Stomach (tissue), 4 donors: ENCODE measurements at regions not wholly inside any gene's neighbourhood (a gene's known extent, or its start where the extent isn't known, plus 50 kb on each side); places are given as distances from the start of the nearest gene placed in this dataset.

Experiments used
- CTCF ChIP-seq, 7 experiments: fragments of 450-650 bp in 4 of 7; fragments of 200-600 bp in 3 of 7; sonication (generic) in 3 of 7; IDR thresholded peaks; one replicate each; pipeline ENCODE4 v1.5.1; 2016 to 2019; ENCODE audit warnings: antibody characterized with exemption in 7 of 7, control low read depth in 2 of 7, mild to moderate bottlenecking in 1 of 7
- EP300 ChIP-seq: sonication (generic); formaldehyde crosslinking; IDR thresholded peaks from one replicate; pipeline ENCODE4 v1.6.1; 2017; ENCODE audit warnings: antibody characterized with exemption

GRCh38 chr1:59180735-59181134, 116.2 kb upstream of the FGGY start:
- TF ChIP-seq CTCF (IDR thresholded peaks at IDR 0.05) (no peak), EP300 (no peak)
